NCI-H2107 (cell line): ENCODE measurements at regions not wholly inside any gene's neighbourhood (a gene's known extent, or its start where the extent isn't known, plus 50 kb on each side); places are given as distances from the start of the nearest gene placed in this dataset.

Experiments
- DNase-seq: peaks from one replicate; lab custom pipeline; 2025; lab: John Stamatoyannopoulos, UW

DNA sequence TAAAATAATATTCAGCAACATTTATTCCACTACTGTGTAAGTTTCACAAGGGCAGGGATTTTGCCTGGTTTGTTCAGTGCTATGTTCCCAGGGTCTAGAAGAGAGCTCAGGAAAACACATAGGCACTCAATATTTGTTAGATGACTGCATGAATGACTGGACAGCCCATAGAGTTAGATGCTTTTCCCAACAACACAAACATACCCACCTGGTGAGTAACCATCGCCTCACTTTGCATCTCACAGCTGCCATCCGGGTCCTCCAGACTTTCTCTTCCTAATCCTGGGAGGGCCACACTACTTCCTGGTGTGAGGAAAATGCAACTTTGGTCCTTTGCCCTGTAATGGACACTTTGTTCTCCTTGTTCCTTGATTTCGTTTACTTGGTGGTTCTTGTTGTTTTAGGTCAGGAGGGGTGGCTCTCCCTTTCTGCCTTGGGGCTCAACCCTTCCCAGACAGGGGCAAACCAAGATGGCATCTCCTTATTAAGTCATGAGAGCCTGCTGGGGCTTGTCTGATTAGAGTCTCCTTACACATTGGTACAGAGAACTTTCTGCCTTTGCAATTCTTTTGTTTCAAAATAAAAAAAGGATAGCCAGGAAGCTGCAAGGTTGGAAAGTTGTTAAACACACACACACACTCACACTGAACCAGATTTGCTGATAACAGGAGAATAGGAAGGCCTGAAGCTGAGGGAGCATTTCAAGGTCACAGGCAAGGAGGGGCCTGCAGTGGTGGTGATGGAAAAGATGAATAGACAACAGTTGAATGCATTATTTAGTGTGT is 190.6 kb downstream of the MID1IP1 start:
- no peak for DNase-seq

DNA sequence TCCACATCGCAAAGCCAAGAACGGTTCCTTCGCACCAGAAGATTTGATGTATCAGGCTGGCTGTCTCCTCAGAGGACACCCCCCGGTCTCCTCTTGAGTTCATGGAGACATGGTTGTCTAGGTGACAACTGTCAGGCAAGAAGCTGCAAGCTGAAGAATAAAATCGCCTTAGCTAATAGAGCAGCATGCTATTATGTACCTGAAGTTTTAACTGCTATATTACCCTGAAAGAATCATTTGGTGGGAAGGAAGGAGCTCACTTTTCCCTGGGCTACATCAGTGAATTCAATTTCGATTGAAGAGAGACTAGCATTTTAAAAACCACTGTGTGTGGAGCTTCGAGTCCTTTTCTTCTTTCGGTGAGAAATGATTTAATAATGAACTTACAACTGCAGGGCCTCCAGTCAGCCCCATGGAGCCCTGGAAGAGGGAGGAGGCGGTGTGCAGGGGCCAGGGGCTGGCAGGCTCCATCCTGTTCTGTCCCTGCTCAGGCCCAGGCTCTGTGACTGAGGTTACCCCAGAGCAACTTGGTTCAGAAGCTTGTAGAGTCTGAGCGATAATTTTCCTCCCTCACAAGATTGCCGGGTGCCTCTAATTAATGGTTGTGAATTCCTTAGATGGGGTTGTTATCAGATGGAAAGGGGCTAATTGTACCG is 191.3 kb downstream of the MID1IP1 start:
- no peak for DNase-seq

DNA sequence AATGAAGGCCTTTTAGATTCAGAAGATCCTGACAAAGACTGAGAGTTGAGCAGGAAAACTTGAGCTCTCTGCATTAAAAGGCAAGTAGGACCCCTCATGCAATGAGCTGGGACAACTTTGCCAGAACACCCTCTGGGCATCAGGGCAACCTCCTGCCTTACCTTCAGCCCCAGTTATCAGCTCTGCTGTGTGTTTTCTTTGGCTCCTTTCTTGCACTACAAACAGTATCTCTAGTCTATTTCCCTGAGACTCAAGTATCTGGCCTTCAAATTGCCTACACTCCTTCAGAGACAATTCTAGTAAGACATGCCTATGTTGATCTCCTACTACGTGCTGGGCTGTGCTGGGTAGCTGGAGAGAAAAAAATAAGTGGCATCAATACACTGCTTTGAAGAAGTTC is 192.2 kb downstream of the MID1IP1 start:
- DNase-seq: no peak

DNA sequence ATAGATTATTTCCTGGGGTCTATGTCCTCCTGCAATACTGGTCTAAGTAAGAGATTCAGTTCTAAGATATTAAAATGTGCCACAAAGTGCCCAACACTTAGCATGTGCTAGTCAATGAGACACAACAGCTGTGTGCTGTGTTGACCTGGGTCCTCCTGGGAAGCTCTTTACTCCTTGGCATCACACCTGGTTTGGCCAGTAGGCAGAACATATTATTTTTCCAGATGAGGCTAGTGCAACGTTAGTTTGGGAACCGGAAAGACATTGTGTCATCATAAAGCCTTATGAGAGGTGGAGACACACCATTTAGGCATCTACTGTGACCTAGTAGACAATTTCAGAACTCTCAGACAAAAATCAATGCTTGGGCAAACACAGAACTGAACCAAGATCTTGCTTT is 197.8 kb downstream of the MID1IP1 start:
- DNase-seq: no peak

DNA sequence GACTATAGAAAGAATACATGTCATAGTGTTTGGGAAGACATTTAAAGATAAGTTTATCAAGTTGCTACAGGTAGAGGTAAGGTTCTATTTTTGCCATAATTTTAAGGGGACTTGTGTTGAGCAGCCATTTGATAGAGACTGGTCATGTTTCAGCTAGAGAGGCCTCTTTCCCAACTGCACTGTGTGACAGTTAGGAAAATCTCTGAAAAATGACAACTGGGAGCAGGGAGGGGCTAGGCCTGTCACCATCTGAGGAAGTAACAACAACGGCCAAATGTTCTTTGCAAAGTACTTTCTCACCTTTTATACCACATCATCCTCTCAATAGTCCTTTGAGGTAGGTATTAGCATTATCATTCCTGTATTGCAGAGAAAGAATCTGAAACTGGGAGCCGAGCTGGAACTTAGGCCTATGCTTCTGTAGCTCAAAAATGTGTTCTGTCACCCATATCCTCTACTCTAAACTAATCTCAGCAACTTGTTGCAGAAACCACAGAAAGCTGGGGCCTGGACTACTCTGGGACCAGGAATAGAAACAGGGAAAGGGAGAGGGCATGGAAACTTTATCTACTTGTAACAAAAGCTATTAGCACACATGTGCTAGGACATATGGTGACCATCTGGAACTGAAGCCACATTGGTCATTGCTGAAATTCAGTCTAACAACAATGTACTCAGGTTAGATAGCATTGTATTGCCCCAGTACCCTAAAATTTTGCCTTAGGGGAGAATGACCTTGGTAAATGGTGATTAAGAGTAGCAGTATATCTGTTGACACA is 198.9 kb downstream of the MID1IP1 start:
- DNase-seq: no peak

DNA sequence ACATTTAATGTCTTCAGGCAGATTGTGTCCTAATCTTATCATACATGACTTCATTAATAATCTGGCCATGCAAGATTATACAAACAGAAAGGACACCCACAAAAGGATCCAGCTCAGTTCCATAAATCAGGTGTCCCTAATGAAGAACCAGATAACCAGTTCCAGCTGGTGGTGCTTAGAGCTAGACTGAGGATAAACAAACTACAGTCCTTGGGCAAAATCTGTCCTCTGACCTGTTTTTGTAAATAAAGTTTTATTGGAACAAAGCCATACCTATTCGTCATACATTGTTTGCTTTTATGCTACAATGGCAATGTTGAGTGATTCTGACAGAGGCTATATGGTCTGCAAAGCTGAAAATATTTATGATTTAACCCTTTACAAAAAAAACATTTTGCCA is 199.5 kb downstream of the MID1IP1 start:
- DNase-seq: no peak

DNA sequence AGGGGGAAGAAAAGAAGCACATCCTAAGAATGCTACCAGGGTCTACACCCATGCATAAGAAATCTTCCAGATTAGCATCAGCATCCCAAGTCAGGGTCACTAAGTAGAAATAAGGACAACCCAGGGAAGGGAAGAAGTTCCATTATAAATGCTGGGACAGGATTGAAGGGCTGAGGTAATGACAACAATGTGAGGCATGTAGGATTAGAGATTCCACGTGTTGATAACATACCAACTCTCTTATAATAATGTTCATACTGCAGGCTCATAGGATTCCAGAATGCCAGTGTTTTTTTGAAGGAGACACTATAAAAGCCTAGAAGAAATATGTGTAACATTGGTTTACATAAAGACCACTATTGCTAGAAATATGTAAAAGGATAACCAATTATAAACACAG is 201.2 kb downstream of the MID1IP1 start:
- no peak for DNase-seq

DNA sequence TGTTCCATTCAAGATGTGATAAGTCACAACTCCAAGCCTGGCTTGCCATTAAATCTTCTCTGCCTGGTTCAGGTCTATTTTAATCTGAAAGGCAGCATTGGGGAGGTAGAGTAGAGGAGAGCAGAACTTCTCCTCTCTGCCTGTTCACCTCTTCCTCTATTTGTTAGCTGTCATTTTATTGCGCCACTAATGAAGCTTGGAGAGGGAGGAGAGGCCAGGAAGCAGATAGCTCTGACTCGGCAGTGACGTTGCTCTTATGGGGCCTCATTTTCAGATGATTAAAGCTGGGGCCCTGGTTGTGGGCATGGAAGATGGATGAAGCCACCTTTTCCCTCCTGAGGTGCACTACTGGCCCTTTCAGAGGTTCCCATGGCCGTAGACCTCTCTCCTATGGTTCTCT is 207.3 kb downstream of the MID1IP1 start:
- DNase-seq: no peak

DNA sequence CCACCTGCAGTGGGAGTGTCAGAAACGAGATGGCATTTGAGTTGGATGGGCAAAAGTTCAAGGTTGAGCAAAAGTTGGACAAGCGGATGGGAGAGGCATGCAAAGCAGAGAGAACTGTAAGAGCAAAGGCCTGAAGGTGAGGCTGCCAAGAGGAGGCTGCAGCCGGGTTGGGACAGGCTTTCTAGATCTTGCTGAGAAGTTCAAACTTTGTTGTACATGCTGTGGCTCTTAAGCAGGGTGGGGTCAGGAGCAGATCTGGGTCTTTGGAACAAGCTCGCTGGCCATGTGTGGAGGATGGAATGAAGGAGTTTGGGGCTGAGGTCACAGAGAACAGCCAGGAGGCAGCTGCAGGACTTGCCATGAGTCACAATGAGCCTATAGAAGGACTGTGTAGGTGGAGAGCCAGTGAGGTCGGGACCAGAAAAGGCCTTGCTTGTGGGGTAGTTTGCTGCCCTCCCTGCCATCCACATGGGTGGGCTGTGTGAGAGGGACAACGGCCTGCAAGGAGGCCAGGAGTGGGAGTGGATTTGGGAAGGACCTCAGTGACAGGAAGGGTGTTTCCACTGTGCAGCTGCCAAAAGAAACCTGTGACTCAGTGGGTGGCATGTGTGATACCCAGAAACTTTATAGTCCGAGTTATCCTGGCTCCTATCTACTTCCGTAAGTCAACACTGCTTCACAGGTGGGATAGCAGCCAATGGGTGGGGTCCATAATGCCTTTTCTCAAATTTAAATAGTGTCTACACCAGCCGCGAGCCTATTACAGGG is 210.4 kb downstream of the MID1IP1 start:
- no peak for DNase-seq

DNA sequence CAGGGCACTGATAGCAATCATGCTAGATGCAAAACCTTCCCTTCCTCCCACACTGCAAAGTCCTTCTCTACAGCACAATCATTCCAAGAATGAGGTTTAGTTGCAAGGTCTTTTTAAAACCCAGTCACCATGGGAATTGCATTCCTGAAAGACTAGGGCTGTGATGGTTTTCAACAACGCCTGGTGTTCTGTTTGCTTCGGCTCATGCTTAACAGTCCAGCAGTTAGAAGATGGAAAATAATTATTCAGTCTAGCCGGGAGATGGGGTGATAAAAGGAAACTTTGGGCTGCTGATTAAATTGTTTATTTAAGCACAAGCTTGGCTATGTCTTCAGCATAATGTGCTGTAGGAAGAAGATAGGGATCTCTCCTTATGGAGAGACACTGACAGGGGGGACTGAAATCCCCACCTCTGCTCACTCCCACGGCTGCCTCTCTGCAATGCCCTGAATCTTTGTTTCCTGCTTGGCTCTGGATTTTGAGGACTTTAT is 211.4 kb downstream of the MID1IP1 start:
- no peak for DNase-seq

DNA sequence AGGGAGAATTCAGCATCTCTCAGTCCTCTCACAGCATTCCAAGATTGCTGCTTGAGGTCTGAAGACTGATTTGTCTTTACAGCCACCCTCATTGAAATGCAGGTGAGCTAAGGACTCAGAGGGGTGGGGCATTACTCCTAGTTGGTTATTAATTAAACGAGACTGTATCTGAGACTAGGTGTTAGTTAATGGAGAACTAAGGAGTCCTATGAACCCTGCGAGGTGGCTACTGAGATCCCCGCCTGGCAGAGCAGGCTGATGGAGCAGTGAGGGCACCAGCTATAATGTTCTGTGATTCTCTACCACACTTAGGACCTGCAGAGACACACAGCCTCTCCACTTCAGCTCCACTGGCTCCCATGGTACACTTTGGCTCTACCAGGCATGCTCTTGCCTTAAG is 215.3 kb downstream of the MID1IP1 start:
- DNase-seq: no peak

DNA sequence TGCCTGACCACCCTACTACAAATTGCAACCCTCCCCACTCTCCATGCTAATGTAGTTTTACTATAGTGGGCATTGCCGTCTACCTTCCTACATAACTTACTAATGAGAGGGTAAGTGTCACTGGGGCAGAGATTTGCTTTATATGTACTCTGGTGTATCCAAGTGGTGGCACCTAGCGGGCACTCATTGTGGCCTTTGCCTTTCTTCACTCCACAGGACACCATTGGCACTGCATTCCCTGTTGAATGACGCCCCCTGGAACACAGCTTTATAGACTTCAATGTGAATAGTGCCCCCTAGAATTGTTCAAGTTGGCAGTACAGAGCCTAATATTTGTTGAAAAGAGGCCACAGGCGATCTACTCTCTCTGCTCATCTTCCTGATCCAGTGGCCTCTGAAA is 215.8 kb downstream of the MID1IP1 start:
- DNase-seq: no peak

DNA sequence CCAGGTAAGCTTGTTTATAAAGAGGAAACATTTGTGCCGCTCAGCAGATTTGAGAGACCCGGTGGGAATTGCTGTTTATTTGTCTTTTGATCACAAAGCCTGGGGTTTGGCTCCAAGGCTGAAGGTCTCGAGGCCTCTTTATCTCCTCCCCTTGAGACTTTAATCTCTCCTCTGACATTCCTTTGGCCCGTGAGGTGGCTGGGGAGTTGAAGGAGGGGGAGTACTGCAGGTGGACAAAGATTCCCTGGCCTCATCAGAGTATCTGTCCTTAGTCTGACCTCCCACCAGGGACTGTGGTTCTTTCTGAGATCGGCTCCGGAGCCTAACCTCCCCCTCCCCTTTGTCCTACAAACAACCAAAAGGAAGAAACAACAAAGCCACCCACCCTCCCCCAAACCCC is 216.5 kb downstream of the MID1IP1 start:
- DNase-seq: no peak

DNA sequence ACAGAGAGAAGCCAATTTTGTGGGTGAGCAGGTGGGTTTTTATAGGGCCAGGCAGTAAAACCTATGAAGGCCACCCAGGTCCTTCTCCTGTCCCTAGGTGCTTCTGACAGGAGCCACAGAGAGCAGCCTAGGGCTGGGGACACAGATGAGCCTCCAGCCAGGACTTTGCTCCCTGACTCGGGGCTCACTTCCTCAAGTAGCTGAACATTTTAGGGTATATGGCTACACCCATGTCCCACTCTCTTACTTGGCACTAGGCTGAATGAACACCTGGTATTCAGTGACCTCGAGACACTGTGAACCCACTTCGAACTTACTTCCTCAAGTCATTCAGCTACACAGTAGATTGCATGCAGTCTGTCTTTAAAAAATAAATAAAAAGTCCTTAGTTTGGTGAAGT is 217.3 kb downstream of the MID1IP1 start:
- DNase-seq: no peak

DNA sequence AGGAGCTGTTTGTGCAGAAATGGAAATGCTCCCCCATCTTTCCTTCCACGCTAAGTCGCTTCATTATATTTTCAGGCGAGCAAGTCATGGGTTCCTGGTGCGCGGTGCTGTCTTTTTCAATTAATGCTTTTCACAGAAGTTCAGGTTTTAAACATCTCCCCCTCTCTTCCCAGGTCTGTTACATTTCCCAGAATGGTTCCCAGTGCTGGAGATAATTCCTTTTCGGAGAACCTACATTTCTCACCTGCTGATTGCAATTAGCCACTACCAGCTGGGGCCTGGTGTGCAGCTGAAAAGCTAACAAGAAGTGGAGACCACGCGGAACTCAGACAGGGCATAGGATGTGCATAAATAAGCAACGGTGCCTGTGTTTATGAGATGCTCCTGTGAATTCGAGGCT is 217.8 kb downstream of the MID1IP1 start:
- DNase-seq: no peak

DNA sequence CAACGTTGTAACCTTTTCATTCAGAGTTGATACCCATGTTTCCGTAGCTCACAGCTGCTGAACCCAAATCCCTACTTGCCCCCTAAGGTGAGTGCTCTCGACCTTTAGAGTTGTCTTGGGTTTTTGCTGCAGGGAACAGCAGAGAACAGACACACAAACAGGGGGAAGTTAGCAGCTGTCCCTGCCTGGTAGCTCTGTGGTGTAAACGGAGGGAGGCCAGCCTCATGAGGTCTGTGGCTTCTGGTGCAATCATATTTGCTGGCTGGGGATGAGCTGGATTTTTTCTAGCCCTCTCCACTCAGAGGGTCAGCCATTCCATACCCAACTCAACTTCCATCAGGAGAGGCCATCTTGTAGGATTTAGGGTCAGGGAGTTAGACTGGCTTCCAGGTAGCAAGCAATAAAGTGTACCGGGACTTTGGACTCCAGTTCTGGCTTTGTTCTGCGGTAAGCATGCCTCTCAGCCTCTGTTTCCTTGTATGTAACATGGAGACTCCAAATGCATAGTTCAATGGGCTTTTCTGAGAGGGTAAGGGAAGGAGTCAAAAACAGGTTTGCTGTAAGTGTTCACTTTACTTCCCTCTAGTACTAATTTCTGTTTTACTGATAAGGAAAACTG is 218.9 kb downstream of the MID1IP1 start:
- DNase-seq: no peak

DNA sequence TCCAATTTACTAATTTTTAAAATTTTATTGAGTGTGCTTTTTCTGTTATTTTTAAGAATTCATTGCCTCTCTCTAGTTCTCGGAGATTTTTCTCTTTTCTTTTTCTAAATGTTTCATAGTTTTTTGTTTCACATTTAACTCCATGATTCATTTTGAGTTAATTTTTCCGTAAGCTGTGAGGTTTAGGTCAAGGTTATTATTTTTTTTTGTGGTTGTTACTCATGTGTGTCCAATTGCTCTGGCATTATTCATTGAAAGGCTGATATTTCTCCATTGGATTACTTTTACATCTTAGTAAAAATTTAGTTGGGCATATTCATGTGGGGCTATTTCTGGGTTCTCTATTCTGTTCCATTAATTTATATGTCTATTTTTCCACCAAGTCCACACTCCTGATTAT is 220.8 kb downstream of the MID1IP1 start:
- DNase-seq: no peak

DNA sequence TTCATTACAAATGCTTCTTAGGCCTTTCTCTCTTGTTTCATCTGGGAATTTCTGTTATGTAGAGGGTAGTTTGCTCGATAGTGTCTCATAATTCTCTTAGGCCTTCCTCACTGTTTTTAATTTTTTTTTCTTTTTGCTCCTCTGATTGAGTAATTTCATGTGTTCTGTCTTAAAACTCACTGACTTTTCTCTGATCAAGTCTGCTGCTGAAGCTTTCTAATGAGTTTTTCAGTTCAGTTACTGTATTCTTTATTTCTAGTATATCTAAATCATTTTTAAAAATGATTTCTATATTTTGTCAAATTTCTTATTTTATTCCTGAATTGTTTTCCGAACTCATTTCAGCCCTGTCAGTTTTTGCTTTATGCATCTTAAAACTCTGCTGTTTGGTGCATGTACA is 228.0 kb downstream of the MID1IP1 start:
- no peak for DNase-seq

DNA sequence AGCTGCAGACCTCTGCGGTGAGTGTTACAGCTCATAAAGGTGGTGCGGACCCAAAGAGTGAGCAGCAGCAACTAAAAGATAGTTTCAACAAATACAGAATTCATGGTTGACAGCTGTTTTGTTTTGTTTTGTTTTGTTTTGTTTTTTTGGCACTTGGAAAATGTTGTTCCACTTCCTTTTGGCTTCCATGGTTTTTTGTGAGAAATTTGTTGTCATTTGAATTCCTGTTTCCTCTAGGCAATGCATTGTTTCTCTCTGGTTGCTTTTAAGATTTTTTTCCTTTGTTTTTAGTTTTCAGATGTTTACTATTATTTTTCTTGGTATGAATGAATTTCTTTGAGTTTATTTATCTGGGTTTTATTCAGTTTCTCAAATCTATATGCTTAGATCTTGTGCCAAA is 229.4 kb downstream of the MID1IP1 start:
- DNase-seq: no peak

DNA sequence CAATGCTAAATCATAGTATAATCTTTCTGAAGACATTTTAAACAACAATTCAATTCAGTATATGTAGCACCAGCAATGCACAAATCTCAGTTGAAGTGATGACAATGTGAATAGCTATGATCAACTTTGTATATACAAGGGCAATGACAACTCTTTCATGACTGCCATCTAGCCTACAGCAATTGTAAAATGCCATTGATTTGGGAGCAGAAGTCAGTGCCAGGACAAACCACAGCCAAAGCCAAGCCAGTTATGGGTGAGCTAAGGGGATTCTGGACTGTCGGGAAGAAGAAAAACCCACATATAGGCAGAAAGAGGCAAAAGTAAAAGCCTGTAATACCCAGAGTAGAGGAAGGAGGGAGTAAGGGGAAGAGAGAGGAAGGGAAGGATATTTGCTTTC is 238.6 kb downstream of the MID1IP1 start:
- DNase-seq: no peak

DNA sequence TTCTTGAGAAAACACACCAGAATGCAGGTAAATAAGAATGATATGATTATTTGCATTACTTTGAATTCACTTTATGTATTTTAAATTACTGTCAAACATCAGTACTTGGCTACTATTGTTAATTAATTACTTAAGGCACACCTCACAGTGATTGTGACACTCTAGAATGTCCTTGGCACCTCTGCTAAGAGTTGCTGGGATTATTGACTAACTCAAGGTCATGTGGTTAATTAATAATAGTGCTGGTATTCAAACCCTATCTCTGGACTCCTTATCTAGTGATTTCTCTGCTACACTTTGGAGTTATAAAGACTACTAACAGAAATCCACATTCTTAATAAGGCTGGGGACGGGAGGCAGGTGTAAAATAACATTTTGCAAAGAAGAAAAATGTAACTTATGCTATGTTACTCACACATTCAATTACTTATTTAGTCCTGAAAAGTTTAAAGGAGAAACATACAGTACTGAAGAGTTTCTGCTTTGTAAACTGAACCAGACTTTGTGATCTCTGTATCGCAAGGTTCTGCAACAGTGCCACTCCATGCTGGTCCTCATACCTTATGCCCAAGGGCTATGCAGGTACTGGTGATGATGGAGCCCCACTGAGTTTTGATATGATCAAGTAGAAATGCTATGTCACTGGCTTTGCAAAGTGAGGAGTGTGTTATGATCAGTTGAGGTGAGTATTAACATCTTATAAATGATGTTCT is 242.7 kb downstream of the MID1IP1 start:
- DNase-seq: no peak
